DND-41 (cell line): ENCODE measurements at regions not wholly inside any gene's neighbourhood (a gene's known extent, or its start where the extent isn't known, plus 50 kb on each side); places are given as distances from the start of the nearest gene placed in this dataset.

ENCODE experiments used
- CTCF ChIP-seq: IDR thresholded peaks from 2 replicates; pipeline ENCODE4 v1.5.1; 2012; ENCODE audit warnings: borderline replicate concordance, low read length, moderate library complexity, mild to moderate bottlenecking; ENCODE audit not compliant: poor library complexity, severe bottlenecking; ENCODE audit errors: extremely low read depth
- EZH2 ChIP-seq: IDR thresholded peaks from 3 replicates; pipeline ENCODE4 v1.6.1; 2012; ENCODE audit warnings: borderline replicate concordance, low read depth, mild to moderate bottlenecking, moderate library complexity, low read length, inconsistent platforms; ENCODE audit not compliant: severe bottlenecking

- TF ChIP-seq CTCF, result no peak
- TF ChIP-seq EZH2, result no peak
Measured at GRCh38 chr18:40938615-40939014, 1016.4 kb upstream of the PIK3C3 start.
